ENCODE measurements at regions not wholly inside any gene's neighbourhood (a gene's known extent, or its start where the extent isn't known, plus 50 kb on each side); places are given as distances from the start of the nearest gene placed in this dataset.

- TF ChIP-seq, protein P1, sequence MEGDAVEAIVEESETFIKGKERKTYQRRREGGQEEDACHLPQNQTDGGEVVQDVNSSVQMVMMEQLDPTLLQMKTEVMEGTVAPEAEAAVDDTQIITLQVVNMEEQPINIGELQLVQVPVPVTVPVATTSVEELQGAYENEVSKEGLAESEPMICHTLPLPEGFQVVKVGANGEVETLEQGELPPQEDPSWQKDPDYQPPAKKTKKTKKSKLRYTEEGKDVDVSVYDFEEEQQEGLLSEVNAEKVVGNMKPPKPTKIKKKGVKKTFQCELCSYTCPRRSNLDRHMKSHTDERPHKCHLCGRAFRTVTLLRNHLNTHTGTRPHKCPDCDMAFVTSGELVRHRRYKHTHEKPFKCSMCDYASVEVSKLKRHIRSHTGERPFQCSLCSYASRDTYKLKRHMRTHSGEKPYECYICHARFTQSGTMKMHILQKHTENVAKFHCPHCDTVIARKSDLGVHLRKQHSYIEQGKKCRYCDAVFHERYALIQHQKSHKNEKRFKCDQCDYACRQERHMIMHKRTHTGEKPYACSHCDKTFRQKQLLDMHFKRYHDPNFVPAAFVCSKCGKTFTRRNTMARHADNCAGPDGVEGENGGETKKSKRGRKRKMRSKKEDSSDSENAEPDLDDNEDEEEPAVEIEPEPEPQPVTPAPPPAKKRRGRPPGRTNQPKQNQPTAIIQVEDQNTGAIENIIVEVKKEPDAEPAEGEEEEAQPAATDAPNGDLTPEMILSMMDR (IDR thresholded peaks at IDR 0.05), result no peak
- no peak for TF ChIP-seq POLR2A (IDR thresholded peaks at IDR 0.05)
Measured at GRCh38 chr14:81632157-81632556, 98.5 kb upstream of the SEL1L start.

All from ovary (tissue), 3 donors.